ENCODE measurements at regions not wholly inside any gene's neighbourhood (a gene's known extent, or its start where the extent isn't known, plus 50 kb on each side); places are given as distances from the start of the nearest gene placed in this dataset.

- DNase-seq, result no peak
Measured at GRCh38 chr3:24646790-24647189, 152.1 kb upstream of the THRB start.

- DNase-seq, result no peak
Measured at GRCh38 chr3:24648063-24648462, 153.4 kb upstream of the THRB start.

DNA sequence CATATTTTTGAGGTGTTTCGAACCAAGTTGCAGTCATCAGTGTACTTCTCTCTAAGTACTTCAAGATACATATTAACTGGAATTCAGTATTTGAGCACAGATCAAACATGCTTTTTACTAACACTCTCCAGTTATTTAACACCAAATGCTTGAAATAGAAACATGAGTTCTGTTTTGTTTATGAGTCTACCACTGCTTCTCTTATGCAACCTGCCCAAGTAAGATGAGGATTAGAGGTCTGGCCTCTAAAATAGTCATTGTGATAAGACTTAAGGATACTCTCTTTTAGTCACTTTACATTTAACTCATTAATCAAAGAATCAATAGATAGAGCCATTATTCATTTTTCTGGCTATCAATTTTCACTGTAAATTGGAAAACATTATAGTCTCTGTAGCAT, 156.2 kb upstream of the THRB start:
- DNase-seq, result no peak

- DNase-seq, result no peak
Measured at GRCh38 chr3:24657870-24658510, 163.3 kb upstream of the THRB start.

DNA sequence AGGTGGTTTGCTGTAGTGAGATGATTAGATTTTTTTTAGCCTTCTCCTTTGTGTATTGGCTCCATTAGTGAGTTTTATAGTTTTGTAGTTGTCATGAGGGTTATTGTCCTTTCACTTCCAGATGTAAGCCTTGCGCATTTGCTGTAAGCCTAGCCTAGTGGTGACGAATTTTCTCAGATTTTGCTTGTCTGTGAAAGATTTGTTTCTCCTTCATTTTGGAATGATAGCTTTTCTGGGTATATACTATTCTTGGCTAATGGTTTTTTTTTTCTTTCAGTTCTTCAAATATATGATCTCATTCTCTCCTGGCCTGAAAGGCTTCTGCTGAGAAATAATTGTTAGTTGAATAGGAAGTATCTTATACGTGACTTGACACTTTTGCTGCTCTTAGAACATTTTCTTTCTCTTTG, 166.5 kb upstream of the THRB start:
- DNase-seq, result peak; percentile 62

DNA sequence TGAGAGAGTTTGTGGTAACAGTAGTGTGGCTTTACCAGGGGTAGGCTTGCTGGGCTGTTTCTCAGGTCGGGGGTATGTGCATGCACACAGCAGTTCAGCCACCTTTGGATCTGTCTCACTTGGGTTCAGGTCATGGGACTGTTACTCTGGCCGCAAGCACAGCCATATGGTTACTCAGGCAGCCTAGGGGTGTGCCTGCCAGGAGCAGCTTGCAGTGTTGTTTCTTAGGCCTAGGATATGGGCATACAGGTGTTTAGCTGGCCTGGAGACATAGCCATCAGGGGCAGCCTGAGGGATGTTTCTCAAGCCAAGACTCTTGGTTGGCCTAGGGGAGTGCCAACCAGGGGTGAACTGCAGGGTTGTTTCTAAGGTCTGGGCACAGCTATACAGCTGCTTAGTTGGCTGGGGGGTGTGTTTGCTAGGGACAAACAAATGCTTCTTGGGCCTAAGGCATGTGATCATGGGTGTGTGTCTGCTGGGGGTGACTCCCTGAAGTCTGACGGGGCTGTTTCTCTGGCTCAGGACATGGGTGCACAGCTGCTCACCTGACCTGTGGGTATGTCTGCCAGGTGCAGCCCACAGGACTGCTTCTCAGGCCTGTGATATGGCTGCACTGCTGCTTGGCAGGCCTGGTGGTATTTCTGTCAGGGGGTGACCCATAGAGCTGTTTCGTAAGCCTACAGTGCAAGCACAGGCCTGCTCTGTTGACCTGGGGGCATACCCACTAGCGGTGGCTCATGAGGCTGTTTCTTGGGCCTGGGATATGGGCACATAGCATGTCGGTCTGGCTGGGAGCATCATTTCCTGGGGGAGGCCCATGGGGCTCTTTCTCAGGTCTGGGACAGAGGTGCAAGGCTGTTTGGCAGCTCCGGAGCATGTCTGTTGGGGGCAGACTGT, 168.0 kb upstream of the THRB start:
- no peak for DNase-seq

- DNase-seq, result no peak
Measured at GRCh38 chr3:24663406-24663805, 168.8 kb upstream of the THRB start.

- no peak for DNase-seq
Measured at GRCh38 chr3:24668039-24668438, 173.4 kb upstream of the THRB start.

- no peak for DNase-seq
Measured at GRCh38 chr3:24670871-24671270, 176.2 kb upstream of the THRB start.

DNA sequence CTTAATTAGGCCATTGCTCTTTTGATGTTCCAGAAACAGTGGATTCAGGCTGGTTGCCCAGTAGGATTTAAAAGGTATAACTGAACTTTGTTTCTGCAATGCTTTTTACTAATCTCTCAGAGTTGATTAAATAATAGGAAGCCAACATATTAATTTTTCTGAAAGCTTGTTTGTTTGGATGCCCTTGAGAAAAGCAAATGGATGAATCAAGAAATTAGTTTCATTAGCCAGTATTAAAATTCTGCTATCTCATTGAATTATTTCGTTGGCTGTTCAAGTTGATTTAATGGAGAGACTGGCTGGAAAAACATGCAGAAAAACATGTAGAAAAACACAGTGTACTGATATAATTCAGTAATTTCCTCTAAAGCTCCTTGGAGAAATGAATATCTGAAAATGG, 178.9 kb upstream of the THRB start:
- DNase-seq, result no peak

- DNase-seq, result no peak
Measured at GRCh38 chr3:24674261-24674660, 179.6 kb upstream of the THRB start.

DNA sequence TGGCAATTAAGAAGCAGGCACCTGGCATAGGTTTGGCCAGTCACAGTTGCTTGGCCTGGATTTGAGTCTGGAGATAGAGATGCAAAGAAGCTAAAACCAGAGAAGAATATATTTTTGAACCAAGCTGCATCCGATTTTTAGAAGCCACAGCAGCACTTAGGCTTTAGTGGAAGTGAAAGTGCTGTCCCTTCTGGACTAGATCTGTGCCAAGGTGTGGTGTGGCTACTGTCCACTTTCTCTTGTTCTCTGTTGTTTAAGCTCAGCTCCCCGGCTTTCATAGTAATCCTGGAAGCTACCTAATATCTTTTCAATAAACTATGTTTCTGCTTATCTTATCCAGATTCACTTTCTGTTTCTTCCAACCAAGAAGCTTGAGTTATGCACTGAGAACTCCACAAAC, 183.4 kb upstream of the THRB start:
- no peak for DNase-seq

DNA sequence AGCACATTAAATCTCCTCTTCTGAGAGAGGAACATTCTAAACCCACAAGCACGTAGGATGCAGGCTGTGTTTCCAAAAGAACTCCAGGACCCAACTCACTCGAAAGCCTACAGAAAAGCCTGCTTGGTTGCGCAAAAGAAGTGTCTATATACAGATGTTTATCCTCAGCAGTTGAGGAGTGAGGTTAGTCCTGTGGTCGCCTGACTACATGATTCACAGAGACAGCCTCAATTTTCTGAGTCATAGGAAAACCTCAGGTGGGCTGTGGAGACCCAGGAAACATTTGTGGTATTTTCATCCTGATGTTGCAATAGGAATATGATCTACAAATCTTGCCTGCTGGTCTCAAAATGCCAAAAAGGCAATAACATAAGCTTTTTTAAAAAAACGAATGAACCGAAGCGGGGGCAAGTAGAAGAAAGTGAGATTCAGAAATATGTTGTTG, 183.8 kb upstream of the THRB start:
- DNase-seq, result peak; percentile 74

- no peak for DNase-seq
Measured at GRCh38 chr3:24679429-24679828, 184.8 kb upstream of the THRB start.

DNA sequence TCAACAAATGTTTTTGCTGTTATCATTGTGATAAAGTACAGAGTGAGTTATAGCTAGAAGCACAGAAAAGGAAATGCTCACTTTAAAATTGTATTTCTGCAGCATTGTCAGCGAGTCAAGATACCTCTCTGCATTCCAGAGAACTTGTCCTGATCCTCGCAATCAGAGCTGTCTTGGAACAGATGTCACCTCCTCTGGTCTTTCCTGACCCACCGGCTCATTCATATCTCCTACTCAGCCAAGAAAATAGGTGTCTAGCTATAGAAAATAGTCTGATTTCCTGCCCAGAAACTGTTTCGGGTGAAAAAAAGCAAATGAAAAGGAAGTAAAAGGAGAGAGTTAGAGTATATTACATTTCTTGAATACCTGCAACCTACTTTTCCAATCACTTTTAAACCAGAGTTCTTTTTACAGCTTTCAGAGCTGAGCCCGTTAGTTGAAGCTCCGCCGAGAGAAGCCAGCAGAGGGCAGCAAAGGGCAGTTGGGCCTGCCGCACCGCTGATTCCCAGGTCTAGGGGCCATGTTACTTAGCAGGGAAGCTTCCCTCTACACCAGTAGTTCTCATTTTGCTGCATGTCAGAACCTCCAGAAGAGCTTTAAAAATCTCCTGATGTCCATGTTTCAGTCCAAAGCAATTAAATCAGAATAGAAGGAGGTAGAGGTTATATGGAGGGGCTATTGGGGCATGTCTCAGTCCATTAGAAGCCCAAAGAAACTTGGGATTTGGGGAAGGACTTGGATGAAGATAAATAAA, 185.7 kb upstream of the THRB start:
- peak; percentile 81 for DNase-seq

- peak; percentile 29 for DNase-seq
Measured at GRCh38 chr3:24682141-24682547, 187.5 kb upstream of the THRB start.

DNA sequence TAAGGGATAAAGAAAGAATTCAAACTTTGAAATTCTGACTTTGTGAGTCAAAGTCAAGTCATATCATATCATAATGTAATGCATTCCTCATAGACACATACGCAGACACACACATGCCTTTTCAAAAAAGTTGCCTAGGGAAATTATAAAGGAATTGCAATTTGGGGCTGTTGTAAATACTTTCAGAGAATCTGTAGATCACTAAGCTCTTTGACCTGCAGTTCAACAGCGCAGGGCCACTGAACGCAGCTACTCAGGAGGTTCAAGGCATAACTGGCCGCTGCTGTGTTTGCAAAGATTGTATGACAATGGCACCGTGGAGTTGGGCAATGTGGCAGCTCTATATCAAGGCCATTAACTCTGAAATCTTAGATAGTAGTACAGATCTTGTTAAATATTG, 188.4 kb upstream of the THRB start:
- no peak for DNase-seq

- DNase-seq, result peak; percentile 57
Measured at GRCh38 chr3:24683633-24684384, 189.2 kb upstream of the THRB start.

GRCh38 chr3:24684506-24685023, 189.9 kb upstream of the THRB start:
- DNase-seq, result no peak

GRCh38 chr3:24686808-24687207, 192.2 kb upstream of the THRB start:
- DNase-seq, result peak; percentile 83

- no peak for DNase-seq
Measured at GRCh38 chr3:24687671-24688070, 193.0 kb upstream of the THRB start.

DNA sequence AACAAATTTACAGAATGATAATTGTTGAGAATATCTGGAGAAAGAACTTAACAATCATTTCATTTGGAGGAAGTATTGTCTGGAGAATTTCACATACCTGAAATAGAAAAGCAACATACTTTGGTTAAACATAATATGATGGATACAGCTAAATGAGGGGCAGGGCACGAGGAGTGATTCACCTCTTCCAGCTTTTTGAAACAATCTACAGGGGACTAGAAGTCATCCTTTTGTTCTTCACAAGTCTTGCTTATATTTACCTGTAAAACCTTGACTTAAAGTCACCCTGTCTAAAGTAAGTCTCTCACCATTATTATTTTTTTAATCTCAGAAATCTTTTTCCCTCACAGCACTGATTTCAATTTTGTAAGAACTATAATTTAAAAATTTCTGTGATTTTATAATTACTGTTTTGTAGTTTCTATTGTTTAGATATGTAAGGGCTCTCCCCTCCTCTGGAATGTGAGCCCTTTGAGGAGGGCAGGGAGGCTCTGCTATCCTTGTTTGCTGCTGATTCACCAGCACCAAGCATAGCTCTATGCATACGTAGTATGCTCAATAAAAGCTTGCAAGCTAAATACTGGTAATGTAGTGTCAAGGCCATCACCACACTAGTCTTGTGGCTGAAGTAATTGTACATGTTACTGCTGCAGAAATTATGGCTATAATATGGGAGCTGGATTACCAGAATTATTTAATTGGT, 193.9 kb upstream of the THRB start:
- DNase-seq, result no peak

Measured in suppressor macrophage treated with lipopolysaccharide for 4 hours (primary cell).